ENCODE measurements at regions not wholly inside any gene's neighbourhood (a gene's known extent, or its start where the extent isn't known, plus 50 kb on each side); places are given as distances from the start of the nearest gene placed in this dataset.
"Not testable (repeated sequence)": the region's sequence is repeated elsewhere in the genome, so short reads cannot be mapped to it uniquely, and the experiment has no call there.

- DNase-seq (ENCODE audit: low read depth), result not testable (repeated sequence)
These were observed 351.7 kb downstream of the CNTNAP3B start for GRCh38 chr9:41777536-41777935.

GRCh38 chr9:41772541-41772940 lies 356.7 kb downstream of the CNTNAP3B start:
- not testable (repeated sequence) for H3K4me3 ChIP-seq (ENCODE audit: low read depth, low read length); DNase-seq (ENCODE audit: low read depth)

More at GRCh38 chr9:41777536-41777935, 351.7 kb downstream of the CNTNAP3B start:
- H3K4me3 ChIP-seq (ENCODE audit: low read depth, low read length), result not testable (repeated sequence)

GRCh38 chr9:41771693-41772092 lies 357.5 kb downstream of the CNTNAP3B start:
- not testable (repeated sequence) for DNase-seq (ENCODE audit: low read depth); H3K4me3 ChIP-seq (ENCODE audit: low read depth, low read length)

DNA sequence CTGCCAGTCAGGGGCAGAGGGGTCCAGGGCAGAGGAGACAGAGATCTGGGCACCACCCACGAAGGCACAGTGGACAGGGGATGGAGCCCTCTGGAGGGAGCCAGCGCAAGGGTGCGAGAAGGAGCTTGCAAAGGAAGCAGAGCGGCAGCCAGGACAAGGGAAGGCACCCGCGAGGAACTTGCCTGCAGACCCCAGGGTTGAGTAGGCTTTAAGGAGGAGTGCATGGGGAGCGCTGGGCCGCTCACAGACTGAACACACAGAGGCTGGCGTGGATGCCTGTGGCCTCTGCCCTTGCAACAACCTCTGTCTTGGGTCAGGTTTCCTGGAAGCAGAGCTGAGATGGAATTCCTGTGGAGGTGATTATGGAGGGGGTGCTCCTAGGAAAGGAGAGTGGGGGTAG lies 374.4 kb downstream of the CNTNAP3B start:
- H3K4me3 ChIP-seq (ENCODE audit: low read depth, low read length); DNase-seq (ENCODE audit: low read depth): not testable (repeated sequence)

DNA sequence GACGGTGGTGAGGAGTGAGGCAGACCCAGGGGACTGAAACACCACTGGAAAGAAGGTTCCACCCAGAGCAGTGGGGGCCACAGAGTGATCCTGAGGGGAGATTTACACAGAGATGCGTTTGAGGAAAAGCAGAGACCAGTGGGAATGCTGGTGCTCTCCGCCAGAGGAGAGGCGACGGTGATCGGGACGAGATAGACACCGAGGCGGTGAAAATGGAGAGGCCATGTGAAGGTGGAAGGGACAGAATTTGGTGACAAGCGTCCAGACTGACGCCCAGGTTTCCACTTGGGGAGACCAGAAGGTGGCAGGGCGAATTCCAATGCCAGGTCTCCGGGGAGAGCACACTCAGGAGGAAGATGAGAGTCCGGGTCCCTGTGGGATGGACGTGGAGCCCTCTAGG lies 374.8 kb downstream of the CNTNAP3B start:
- H3K4me3 ChIP-seq (ENCODE audit: low read depth, low read length); DNase-seq (ENCODE audit: low read depth): not testable (repeated sequence)

DNA sequence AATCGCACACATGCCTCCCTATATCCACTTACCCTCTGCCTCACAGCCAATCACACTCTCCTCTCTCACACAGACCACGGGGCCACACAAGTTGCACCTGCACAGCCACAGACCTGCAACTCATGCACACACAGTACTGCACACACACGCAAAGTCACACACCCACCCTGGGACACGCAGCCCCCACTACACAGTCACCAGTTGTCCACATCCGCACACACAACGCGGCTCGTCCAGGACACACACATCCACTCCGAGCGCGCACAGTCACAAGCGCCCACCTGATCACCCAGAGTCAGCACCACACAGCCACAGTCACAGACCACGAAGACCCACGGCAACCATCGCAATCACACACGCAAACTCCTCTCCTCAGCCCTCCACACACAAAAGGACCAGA lies 387.3 kb downstream of the CNTNAP3B start:
- DNase-seq (ENCODE audit: low read depth); H3K4me3 ChIP-seq (ENCODE audit: low read depth, low read length): not testable (repeated sequence)

GRCh38 chr9:41741173-41741572 lies 388.1 kb downstream of the CNTNAP3B start:
- not testable (repeated sequence) for H3K4me3 ChIP-seq (ENCODE audit: low read depth, low read length); DNase-seq (ENCODE audit: low read depth)

DNA sequence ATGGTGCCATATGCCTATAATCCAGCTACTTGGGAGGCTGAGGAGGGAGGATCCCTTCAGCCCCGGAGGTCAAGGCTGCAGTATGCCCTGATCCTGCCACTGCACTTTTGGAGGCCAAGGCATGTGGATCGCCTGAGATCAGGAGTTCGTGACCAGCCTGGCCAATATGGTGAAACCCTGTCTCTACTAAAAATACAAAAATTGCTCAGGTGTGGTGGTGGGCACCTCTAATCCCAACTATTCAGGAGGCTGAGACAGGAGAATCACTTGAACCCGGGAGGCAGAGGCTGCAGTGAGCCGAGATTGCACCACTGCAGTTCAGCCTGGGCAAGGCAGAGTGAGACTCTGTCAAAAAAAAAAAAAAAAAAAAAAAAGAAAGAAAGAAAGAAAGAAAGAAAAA lies 390.5 kb downstream of the CNTNAP3B start:
- H3K4me3 ChIP-seq (ENCODE audit: low read depth, low read length); DNase-seq (ENCODE audit: low read depth): not testable (repeated sequence)

DNA sequence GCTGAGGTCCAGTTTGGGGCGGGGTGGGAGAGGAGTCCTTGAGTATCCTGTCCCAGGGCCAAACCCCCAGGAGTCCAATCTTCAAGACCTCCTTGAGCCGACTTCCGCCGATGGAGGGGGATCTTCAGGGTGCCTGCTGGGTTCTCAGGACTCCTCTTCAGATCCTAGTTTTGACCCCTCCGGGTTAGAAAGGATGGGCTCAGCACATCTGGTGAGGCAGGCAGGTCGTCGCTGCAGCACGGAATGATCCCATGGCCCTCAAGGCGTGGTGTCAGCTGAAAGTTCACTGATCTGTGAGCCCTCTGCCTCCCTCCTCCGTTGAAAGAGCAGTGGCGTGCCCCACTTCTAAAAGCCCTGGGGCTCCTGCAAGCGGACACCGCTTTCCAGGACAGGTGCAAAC lies 430.0 kb downstream of the CNTNAP3B start:
- not testable (repeated sequence) for H3K4me3 ChIP-seq (ENCODE audit: low read depth, low read length); DNase-seq (ENCODE audit: low read depth)

DNA sequence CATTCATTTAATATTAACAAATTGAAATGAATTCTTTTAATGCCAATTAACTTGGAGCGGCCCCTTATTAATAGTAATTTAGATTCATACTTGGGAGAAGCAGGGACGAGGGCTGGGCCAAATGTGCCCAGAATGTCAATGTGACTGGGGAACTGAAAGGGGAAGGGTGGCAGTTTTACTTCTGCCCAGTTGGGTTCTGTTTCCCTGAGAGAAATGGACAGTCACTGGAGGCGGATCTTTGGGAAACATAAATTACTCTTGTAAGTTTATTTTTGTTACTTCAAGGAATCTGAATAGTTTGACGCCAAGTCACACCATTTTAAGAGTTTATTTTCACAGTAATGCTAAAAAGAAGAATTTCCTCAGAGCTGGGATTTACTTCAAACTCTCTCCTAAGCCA lies 432.1 kb downstream of the CNTNAP3B start:
- not testable (repeated sequence) for DNase-seq (ENCODE audit: low read depth); H3K4me3 ChIP-seq (ENCODE audit: low read depth, low read length)

- DNase-seq (ENCODE audit: low read depth); H3K4me3 ChIP-seq (ENCODE audit: low read depth, low read length): not testable (repeated sequence)
These were observed 449.9 kb downstream of the CNTNAP3B start for GRCh38 chr9:41679312-41679711.

DNA sequence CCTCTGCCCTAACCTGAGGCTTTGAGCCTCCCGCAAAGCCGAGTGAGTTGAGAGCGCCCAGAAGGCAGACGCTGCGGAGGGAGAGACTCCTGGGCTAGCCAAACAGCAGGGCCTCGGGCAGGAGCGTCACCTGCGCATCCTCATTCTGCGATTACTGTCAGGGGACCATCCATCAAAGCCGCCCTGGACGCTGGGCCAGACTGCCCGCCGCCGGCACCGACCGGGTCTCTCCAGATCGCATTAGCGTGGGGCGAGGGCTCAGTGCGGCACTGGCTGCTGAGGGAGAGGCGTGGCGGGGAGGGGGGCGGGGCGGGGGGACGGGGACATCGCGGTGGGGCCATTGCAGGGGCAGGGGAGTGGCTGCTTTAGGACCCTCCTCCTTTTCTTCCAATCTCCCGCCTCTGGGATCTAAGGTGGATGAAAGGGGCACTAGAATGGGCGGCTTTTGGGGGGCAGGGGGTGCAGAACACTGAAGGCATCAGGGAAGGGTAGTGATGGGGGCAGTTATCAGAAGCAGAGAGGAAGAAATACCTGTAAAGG lies 465.7 kb downstream of the CNTNAP3B start:
- DNase-seq (ENCODE audit: low read depth); H3K4me3 ChIP-seq (ENCODE audit: low read depth, low read length): not testable (repeated sequence)

DNA sequence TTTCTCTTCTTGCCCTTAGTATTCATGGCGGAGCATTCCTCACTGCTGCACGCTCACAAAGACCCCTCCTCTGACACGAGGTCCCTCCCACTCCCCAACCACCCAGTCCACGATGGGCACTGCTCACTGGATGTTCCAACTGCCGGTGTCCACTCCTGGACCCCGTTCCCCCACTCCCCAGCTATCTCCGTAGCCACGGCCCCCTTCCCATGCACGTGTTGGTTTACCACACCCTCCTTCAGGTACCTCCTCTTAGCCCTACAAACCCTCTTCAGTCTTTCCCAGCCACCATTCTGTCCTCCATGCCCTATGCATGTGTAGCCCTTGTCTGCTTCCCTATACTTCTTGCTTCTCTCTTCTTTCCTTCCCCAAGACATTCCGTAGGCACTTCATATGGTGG lies 469.6 kb upstream of the ZNG1F start:
- not testable (repeated sequence) for DNase-seq (ENCODE audit: low read depth); H3K4me3 ChIP-seq (ENCODE audit: low read depth, low read length)

DNA sequence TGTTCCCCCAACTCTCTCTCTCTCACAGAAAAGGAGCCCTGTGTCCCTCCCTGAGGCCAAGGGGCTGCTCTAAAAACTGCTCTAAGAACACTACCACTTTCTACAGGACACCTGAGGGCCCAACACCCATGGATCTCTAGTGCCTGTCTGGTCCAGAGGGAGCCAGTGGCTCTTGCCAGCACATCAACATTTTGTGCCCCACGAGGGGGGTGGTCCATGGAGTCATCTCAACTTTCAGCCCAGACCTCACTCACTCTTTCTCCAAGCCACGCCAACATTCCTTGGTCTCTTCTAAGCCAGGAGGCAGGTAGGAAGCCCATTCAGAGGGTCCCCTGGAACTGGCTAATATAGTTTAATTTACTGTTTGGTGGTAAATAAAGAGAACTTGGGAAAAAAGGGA lies 469.0 kb upstream of the ZNG1F start:
- not testable (repeated sequence) for DNase-seq (ENCODE audit: low read depth); H3K4me3 ChIP-seq (ENCODE audit: low read depth, low read length)

GRCh38 chr9:41657141-41657540 lies 468.0 kb upstream of the ZNG1F start:
- DNase-seq (ENCODE audit: low read depth); H3K4me3 ChIP-seq (ENCODE audit: low read depth, low read length): not testable (repeated sequence)

DNA sequence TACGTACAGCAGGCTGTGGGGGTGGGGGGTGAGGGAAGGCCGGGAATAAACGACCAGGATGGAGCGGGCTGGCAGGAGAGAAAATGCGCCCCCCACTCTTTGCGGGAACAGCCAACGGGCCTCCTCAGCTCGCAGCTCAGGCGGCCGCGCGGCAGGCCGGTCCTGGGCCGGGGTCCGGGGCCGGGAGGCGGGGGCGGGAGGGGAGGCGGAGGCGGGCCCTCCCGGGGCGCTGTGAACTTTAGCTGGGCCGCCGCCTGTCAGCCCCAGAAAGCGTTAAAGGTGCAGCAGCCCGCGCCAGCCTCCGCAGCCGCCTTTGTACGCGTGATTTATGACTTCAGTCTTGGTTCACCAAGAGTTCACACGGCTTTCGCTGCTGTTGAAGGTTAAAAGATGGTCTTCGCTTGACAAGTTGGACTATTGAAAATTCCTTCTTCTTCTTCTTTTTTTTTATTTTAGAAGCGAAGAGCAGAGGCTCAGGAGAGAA lies 466.0 kb upstream of the ZNG1F start:
- DNase-seq (ENCODE audit: low read depth); H3K4me3 ChIP-seq (ENCODE audit: low read depth, low read length): not testable (repeated sequence)

GRCh38 chr9:41654349-41654748 lies 465.2 kb upstream of the ZNG1F start:
- H3K4me3 ChIP-seq (ENCODE audit: low read depth, low read length); DNase-seq (ENCODE audit: low read depth): not testable (repeated sequence)

- H3K4me3 ChIP-seq (ENCODE audit: low read depth, low read length); DNase-seq (ENCODE audit: low read depth): not testable (repeated sequence)
These were observed 464.6 kb upstream of the ZNG1F start for GRCh38 chr9:41653560-41654340.

DNA sequence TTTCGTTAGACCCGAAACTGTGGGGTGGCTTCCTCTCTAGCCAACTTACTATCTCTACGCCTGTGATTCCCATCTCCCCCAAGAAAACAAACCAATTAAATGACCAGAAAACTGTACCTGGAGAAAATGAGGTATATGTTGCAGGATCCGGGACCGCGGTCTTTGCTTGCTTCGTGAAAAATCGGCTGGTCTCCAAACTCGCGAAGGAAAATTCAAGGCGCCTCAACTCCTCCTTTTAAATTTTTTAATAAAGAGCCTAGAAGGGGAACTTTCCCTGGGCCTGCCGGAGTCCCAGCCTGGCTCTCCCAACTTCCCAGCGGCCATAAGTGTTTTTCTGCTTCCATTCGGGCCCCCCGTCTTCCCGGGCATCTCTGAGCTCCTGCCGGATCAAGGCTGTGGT lies 463.7 kb upstream of the ZNG1F start:
- not testable (repeated sequence) for DNase-seq (ENCODE audit: low read depth); H3K4me3 ChIP-seq (ENCODE audit: low read depth, low read length)

GRCh38 chr9:41652100-41652713 lies 463.1 kb upstream of the ZNG1F start:
- not testable (repeated sequence) for DNase-seq (ENCODE audit: low read depth); H3K4me3 ChIP-seq (ENCODE audit: low read depth, low read length)

Measured in NB4 (cell line).